ENCODE measurements at regions not wholly inside any gene's neighbourhood (a gene's known extent, or its start where the extent isn't known, plus 50 kb on each side); places are given as distances from the start of the nearest gene placed in this dataset.

GRCh38 chr9:75633451-75634057 lies 256.9 kb upstream of the PCSK5 start:
- TF ChIP-seq POLR2A (IDR thresholded peaks at IDR 0.05) = no peak
- TF ChIP-seq, protein P1, sequence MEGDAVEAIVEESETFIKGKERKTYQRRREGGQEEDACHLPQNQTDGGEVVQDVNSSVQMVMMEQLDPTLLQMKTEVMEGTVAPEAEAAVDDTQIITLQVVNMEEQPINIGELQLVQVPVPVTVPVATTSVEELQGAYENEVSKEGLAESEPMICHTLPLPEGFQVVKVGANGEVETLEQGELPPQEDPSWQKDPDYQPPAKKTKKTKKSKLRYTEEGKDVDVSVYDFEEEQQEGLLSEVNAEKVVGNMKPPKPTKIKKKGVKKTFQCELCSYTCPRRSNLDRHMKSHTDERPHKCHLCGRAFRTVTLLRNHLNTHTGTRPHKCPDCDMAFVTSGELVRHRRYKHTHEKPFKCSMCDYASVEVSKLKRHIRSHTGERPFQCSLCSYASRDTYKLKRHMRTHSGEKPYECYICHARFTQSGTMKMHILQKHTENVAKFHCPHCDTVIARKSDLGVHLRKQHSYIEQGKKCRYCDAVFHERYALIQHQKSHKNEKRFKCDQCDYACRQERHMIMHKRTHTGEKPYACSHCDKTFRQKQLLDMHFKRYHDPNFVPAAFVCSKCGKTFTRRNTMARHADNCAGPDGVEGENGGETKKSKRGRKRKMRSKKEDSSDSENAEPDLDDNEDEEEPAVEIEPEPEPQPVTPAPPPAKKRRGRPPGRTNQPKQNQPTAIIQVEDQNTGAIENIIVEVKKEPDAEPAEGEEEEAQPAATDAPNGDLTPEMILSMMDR (IDR thresholded peaks at IDR 0.05 in 4 of 5, conservative IDR thresholded peaks at IDR 0.05 in 1 of 5) = no peak
